Prostate gland (tissue), 2 donors: ENCODE measurements at regions not wholly inside any gene's neighbourhood (a gene's known extent, or its start where the extent isn't known, plus 50 kb on each side); places are given as distances from the start of the nearest gene placed in this dataset.

Experiments
- CTCF ChIP-seq, 4 experiments: fragments of 200-600 bp in 2 of 4; fragments of 450-650 bp in 2 of 4; sonication (generic) in 2 of 4; IDR thresholded peaks; 1 replicate in 3 of 4; 2 replicates in 1 of 4; pipeline ENCODE4 v1.5.1; 2016 to 2019; ENCODE audit warnings: antibody characterized with exemption in 4 of 4, mild to moderate bottlenecking in 2 of 4, moderate library complexity in 2 of 4
- POLR2A ChIP-seq: fragments of 450-650 bp; IDR thresholded peaks from one replicate; pipeline ENCODE4 v1.6.1; 2016; ENCODE audit warnings: antibody characterized with exemption, mild to moderate bottlenecking
- POLR2AphosphoS5 ChIP-seq: sonication (generic); formaldehyde crosslinking; IDR thresholded peaks from one replicate; pipeline ENCODE4 v1.6.1; 2017; ENCODE audit warnings: antibody characterized with exemption

- TF ChIP-seq POLR2AphosphoS5 (no peak), CTCF (IDR thresholded peaks at IDR 0.05) (no peak), POLR2A (no peak)
Observed at GRCh38 chr10:25689346-25690100, 244.5 kb upstream of the MYO3A start.
